22Rv1 (cell line): ENCODE measurements at regions not wholly inside any gene's neighbourhood (a gene's known extent, or its start where the extent isn't known, plus 50 kb on each side); places are given as distances from the start of the nearest gene placed in this dataset.

Experiments
- ZFX ChIP-seq: fragments of 450-650 bp; IDR thresholded peaks from 2 replicates; pipeline ENCODE4 v1.6.1; 2017; ENCODE audit warnings: antibody characterized with exemption, borderline replicate concordance
- TF ChIP-seq, protein P1 (sequence below): fragments of 450-650 bp; IDR thresholded peaks from 2 replicates; pipeline ENCODE4 v1.5.1; 2017; ENCODE audit warnings: mild to moderate bottlenecking

DNA sequence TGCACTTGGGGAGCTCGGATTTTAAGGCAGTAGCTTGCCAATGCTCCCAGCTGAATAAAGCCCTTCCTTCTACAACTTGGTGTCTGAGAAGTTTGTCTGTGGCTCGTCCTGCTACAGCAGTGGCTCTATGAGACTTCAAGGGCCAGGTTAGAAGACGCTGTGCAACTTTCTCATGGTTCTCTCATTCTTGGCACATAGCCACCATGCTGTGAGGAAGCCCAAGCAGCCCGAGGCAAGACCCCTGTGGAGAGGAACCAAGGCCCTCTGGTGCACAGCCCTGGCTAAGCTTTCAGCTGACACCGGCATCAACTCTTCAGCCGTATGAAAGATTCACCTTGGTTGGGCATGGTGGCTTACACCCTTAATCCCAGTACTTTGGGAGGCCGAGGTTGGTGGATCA lies 116.9 kb upstream of the EEF2KMT start:
- TF ChIP-seq, protein P1, sequence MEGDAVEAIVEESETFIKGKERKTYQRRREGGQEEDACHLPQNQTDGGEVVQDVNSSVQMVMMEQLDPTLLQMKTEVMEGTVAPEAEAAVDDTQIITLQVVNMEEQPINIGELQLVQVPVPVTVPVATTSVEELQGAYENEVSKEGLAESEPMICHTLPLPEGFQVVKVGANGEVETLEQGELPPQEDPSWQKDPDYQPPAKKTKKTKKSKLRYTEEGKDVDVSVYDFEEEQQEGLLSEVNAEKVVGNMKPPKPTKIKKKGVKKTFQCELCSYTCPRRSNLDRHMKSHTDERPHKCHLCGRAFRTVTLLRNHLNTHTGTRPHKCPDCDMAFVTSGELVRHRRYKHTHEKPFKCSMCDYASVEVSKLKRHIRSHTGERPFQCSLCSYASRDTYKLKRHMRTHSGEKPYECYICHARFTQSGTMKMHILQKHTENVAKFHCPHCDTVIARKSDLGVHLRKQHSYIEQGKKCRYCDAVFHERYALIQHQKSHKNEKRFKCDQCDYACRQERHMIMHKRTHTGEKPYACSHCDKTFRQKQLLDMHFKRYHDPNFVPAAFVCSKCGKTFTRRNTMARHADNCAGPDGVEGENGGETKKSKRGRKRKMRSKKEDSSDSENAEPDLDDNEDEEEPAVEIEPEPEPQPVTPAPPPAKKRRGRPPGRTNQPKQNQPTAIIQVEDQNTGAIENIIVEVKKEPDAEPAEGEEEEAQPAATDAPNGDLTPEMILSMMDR = no peak
- no peak for TF ChIP-seq ZFX
